GM21576 (cell line): ENCODE measurements at regions not wholly inside any gene's neighbourhood (a gene's known extent, or its start where the extent isn't known, plus 50 kb on each side); places are given as distances from the start of the nearest gene placed in this dataset.
"Not testable (repeated sequence)": the region's sequence is repeated elsewhere in the genome, so short reads cannot be mapped to it uniquely, and the experiment has no call there.

Experiments used
- ATAC-seq: cut with Tn5 transposase; IDR thresholded peaks from one replicate; pipeline ENCODE4 v1.9.1; 2021; ENCODE audit warnings: mild to moderate bottlenecking, moderate library complexity; ENCODE audit not compliant: unreplicated experiment

- no peak for ATAC-seq
Observed at GRCh38 chr13:81031996-81032395, 691.1 kb upstream of the SPRY2 start.

GRCh38 chr13:81025091-81025490 is 684.2 kb upstream of the SPRY2 start:
- ATAC-seq: no peak

GRCh38 chr13:81021284-81021840 is 680.4 kb upstream of the SPRY2 start:
- ATAC-seq: no peak

- no peak for ATAC-seq
Observed at GRCh38 chr13:81020010-81020409, 679.1 kb upstream of the SPRY2 start.

GRCh38 chr13:81018936-81019335 is 678.0 kb upstream of the SPRY2 start:
- no peak for ATAC-seq

- no peak for ATAC-seq
Observed at GRCh38 chr13:81017513-81018152, 676.7 kb upstream of the SPRY2 start.

GRCh38 chr13:81012031-81012430 is 671.1 kb upstream of the SPRY2 start:
- no peak for ATAC-seq

GRCh38 chr13:81001828-81002385 is 661.0 kb upstream of the SPRY2 start:
- no peak for ATAC-seq

- not testable (repeated sequence) for ATAC-seq
Observed at GRCh38 chr13:80998603-80999002, 657.7 kb upstream of the SPRY2 start.

- ATAC-seq: no peak
Observed at GRCh38 chr13:80989747-80990146, 648.8 kb upstream of the SPRY2 start.

GRCh38 chr13:80989241-80989640 is 648.3 kb upstream of the SPRY2 start:
- ATAC-seq: no peak

- ATAC-seq: no peak
Observed at GRCh38 chr13:80988391-80989151, 647.6 kb upstream of the SPRY2 start.

GRCh38 chr13:80979035-80979641 is 638.2 kb upstream of the SPRY2 start:
- peak; percentile 94 for ATAC-seq

GRCh38 chr13:80977168-80977567 is 636.2 kb upstream of the SPRY2 start:
- ATAC-seq: no peak

- no peak for ATAC-seq
Observed at GRCh38 chr13:80975903-80976302, 635.0 kb upstream of the SPRY2 start.

GRCh38 chr13:80973721-80974120 is 632.8 kb upstream of the SPRY2 start:
- no peak for ATAC-seq

GRCh38 chr13:80972857-80973478 is 632.0 kb upstream of the SPRY2 start:
- ATAC-seq: no peak

GRCh38 chr13:80965097-80965496 is 624.2 kb upstream of the SPRY2 start:
- no peak for ATAC-seq

GRCh38 chr13:80962855-80963254 is 621.9 kb upstream of the SPRY2 start:
- ATAC-seq: no peak

- no peak for ATAC-seq
Observed at GRCh38 chr13:80962173-80962572, 621.2 kb upstream of the SPRY2 start.

GRCh38 chr13:80957019-80957655 is 616.2 kb upstream of the SPRY2 start:
- no peak for ATAC-seq
